Suprapubic skin (tissue), 4 donors: ENCODE measurements at regions not wholly inside any gene's neighbourhood (a gene's known extent, or its start where the extent isn't known, plus 50 kb on each side); places are given as distances from the start of the nearest gene placed in this dataset.
A peak's percentile ranks its signal among the peaks of the same experiment; 100 is the strongest.

ENCODE experiments used
- DNase-seq, 2 donors: peaks; one replicate each; pipeline ENCODE4 v3.0.0-alpha.2; 2019; ENCODE audit warnings: low spot score in 2 of 2
- H3K27ac ChIP-seq: fragments of 200-600 bp; sonication (generic); one replicate; pipeline ENCODE4 v1.5.1; 2019
- H3K27me3 ChIP-seq: fragments of 200-600 bp; sonication (generic); one replicate; pipeline ENCODE4 v1.5.1; 2019
- H3K36me3 ChIP-seq: fragments of 200-600 bp; sonication (generic); one replicate; pipeline ENCODE4 v1.5.1; 2019
- H3K4me1 ChIP-seq: fragments of 200-600 bp; sonication (generic); one replicate; pipeline ENCODE4 v1.5.1; 2019
- H3K4me3 ChIP-seq: fragments of 200-600 bp; sonication (generic); one replicate; pipeline ENCODE4 v1.5.1; 2019; ENCODE audit warnings: mild to moderate bottlenecking
- H3K9me3 ChIP-seq: fragments of 200-600 bp; sonication (generic); one replicate; pipeline ENCODE4 v1.5.1; 2019
- EP300 ChIP-seq: sonication (generic); formaldehyde crosslinking; IDR thresholded peaks from one replicate; pipeline ENCODE4 v1.6.1; 2017; ENCODE audit warnings: antibody characterized with exemption
- POLR2A ChIP-seq, 2 donors: fragments of 450-650 bp; IDR thresholded peaks; one replicate each; pipeline ENCODE4 v1.6.1; 2017; ENCODE audit warnings: antibody characterized with exemption in 2 of 2, mild to moderate bottlenecking in 2 of 2, moderate library complexity in 2 of 2
- POLR2AphosphoS5 ChIP-seq, 3 donors: sonication (generic); formaldehyde crosslinking; IDR thresholded peaks; one replicate each; pipeline ENCODE4 v1.6.1; 2017; ENCODE audit warnings: antibody characterized with exemption in 3 of 3
- WGBS: methylation state at CpG from one replicate; pipeline ENCODE4 v1.1.5; 2018; 5-methylcytosine and 5-hydroxymethylcytosine counted together
- TF ChIP-seq, protein P1 (sequence below), 2 donors: fragments of 200-600 bp in 1 of 2; fragments of 450-650 bp in 1 of 2; sonication (generic) in 1 of 2; IDR thresholded peaks; one replicate each; pipeline ENCODE4 v1.5.1; 2016 to 2019; ENCODE audit warnings: antibody characterized with exemption in 2 of 2, mild to moderate bottlenecking in 1 of 2, moderate library complexity in 1 of 2

DNA sequence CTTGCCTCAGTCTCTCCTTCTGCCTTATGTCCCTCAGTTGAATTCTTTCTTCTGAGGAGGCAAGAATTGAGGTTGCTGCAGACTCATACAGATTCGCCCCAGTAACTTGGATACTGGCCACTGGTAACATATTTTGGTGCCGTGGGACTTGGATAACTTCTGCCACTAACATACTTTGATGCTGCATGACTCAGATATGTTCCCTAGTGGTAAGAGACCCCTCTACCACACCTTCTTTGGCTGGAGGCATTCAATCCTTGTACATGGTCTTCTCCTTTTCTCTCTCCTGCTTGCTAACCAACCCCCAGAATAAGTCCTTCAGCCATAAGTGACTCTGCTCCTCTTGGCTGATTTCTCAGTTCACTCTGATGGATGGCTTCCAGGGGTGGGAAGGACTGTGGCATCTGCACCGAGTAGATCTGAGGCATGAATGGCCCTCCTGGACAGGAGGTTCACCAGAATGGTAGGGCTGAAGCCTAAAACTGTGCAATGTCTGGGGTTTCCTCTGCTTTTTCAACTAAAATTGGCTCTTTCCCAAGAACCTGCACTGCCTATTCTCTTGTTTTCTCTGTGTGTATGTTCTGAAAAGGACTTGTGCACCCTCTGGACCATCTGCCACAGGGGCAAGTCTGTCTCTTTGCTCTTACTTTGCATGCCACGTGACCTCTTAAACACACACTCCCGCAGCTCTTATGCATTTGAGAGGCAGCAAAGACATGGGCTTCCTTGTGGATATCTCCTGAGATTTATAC is 55.5 kb upstream of the FSTL1 start:
- peaks cover 17% of the 10 kb centered on the region for H3K4me1 ChIP-seq
- TF ChIP-seq, protein P1, sequence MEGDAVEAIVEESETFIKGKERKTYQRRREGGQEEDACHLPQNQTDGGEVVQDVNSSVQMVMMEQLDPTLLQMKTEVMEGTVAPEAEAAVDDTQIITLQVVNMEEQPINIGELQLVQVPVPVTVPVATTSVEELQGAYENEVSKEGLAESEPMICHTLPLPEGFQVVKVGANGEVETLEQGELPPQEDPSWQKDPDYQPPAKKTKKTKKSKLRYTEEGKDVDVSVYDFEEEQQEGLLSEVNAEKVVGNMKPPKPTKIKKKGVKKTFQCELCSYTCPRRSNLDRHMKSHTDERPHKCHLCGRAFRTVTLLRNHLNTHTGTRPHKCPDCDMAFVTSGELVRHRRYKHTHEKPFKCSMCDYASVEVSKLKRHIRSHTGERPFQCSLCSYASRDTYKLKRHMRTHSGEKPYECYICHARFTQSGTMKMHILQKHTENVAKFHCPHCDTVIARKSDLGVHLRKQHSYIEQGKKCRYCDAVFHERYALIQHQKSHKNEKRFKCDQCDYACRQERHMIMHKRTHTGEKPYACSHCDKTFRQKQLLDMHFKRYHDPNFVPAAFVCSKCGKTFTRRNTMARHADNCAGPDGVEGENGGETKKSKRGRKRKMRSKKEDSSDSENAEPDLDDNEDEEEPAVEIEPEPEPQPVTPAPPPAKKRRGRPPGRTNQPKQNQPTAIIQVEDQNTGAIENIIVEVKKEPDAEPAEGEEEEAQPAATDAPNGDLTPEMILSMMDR (IDR thresholded peaks at IDR 0.05): no peak
- TF ChIP-seq POLR2A (IDR thresholded peaks at IDR 0.05): no peak
- no peak for TF ChIP-seq POLR2AphosphoS5 (IDR thresholded peaks at IDR 0.05)
- TF ChIP-seq EP300: no peak
- WGBS: 32% methylated on average over 5 of the region's 5 CpGs
- H3K9me3 ChIP-seq: no peaks in the 10 kb centered on the region
- no peaks in the 10 kb centered on the region for H3K36me3 ChIP-seq
- no peak for DNase-seq
- peak overlapping the region; percentile 15 for H3K27ac ChIP-seq
- H3K27me3 ChIP-seq: no peaks in the 10 kb centered on the region
- H3K4me3 ChIP-seq: no peak overlapping the region

GRCh38 chr3:120503727-120504616 is 53.2 kb upstream of the FSTL1 start:
- H3K27me3 ChIP-seq: no peaks in the 10 kb centered on the region
- TF ChIP-seq, protein P1 (IDR thresholded peaks at IDR 0.05): no peak
- TF ChIP-seq POLR2AphosphoS5 (IDR thresholded peaks at IDR 0.05) (no peak), POLR2A (IDR thresholded peaks at IDR 0.05) (no peak), EP300 (no peak)
- DNase-seq: no peak
- WGBS: 94% methylated on average over 5 of the region's 5 CpGs
- peaks cover 17% of the 10 kb centered on the region for H3K4me1 ChIP-seq
- no peaks in the 10 kb centered on the region for H3K9me3 ChIP-seq
- H3K27ac ChIP-seq: no peak overlapping the region
- H3K36me3 ChIP-seq: no peaks in the 10 kb centered on the region
- no peak overlapping the region for H3K4me3 ChIP-seq

- Histone ChIP-seq H3K9me3 (no peaks in the 10 kb centered on the region), H3K4me3 (no peak overlapping the region), H3K4me1 (peaks cover 20% of the 10 kb centered on the region), H3K27me3 (no peaks in the 10 kb centered on the region), H3K27ac (no peak overlapping the region), H3K36me3 (no peaks in the 10 kb centered on the region)
- DNase-seq: no peak
- WGBS: 93% methylated on average over 8 of the region's 8 CpGs
- TF ChIP-seq POLR2AphosphoS5 (IDR thresholded peaks at IDR 0.05) (no peak), EP300 (no peak), POLR2A (IDR thresholded peaks at IDR 0.05) (no peak)
- TF ChIP-seq, protein P1 (IDR thresholded peaks at IDR 0.05): no peak
These were observed 51.3 kb upstream of the FSTL1 start for GRCh38 chr3:120502116-120502515.
